Small intestine (tissue), 7 donors: ENCODE measurements at regions not wholly inside any gene's neighbourhood (a gene's known extent, or its start where the extent isn't known, plus 50 kb on each side); places are given as distances from the start of the nearest gene placed in this dataset.

Experiments used
- DNase-seq, 2 donors: peaks; one replicate each; pipeline versions ENCODE4 v3.0.0 to v3.0.0-alpha.2; 2013
- FAIRE-seq: peaks from 2 replicates; lab custom pipeline; 2012; peaks lifted over from hg19 to GRCh38; lab: Jason Lieb, UNC
- H3K27ac ChIP-seq, 3 donors: one replicate each; pipeline ENCODE4 v1.5.1; 2013; ENCODE audit warnings: low read length in 2 of 3, mild to moderate bottlenecking in 2 of 3, control low read depth in 1 of 3, inconsistent platforms in 1 of 3, low read depth in 1 of 3, moderate library complexity in 1 of 3
- H3K27me3 ChIP-seq, 3 donors: one replicate each; pipeline ENCODE4 v1.6.1; 2013; ENCODE audit warnings: low read length in 3 of 3, inconsistent platforms in 1 of 3; ENCODE audit not compliant: control insufficient read depth in 3 of 3, insufficient read depth in 3 of 3
- H3K36me3 ChIP-seq, 3 donors: one replicate each; pipeline ENCODE4 v1.6.1; 2013; ENCODE audit warnings: low read length in 3 of 3, inconsistent platforms in 1 of 3, low read depth in 1 of 3, mild to moderate bottlenecking in 1 of 3, moderate library complexity in 1 of 3; ENCODE audit not compliant: control insufficient read depth in 3 of 3, insufficient read depth in 2 of 3
- H3K4me1 ChIP-seq, 3 donors: one replicate each; pipeline ENCODE4 v1.6.1; 2013; ENCODE audit warnings: low read length in 2 of 3, inconsistent platforms in 1 of 3, low read depth in 1 of 3, mild to moderate bottlenecking in 1 of 3, moderate library complexity in 1 of 3; ENCODE audit not compliant: control insufficient read depth in 3 of 3, insufficient read depth in 2 of 3
- H3K4me3 ChIP-seq, 3 donors: one replicate each; pipeline ENCODE4 v1.5.1; 2013; ENCODE audit warnings: low read length in 3 of 3, control low read depth in 1 of 3, inconsistent platforms in 1 of 3, low read depth in 1 of 3, mild to moderate bottlenecking in 1 of 3, moderate library complexity in 1 of 3
- H3K9me3 ChIP-seq, 2 donors: one replicate each; pipeline ENCODE4 v1.6.1; 2013; ENCODE audit warnings: low read depth in 1 of 2, low read length in 1 of 2; ENCODE audit not compliant: control insufficient read depth in 2 of 2, insufficient read depth in 1 of 2
- WGBS, 3 donors: extraction: QIAGEN DNeasy Blood & Tissue Kit; methylation state at CpG; one replicate each; pipeline ENCODE4 v1.1.7; 2013; 5-methylcytosine and 5-hydroxymethylcytosine counted together
- donor health status: healthy with polysubstance abuse.
- donor health status: control.
- donor health status: control.
- donor health status: Bipolar disorder and iron deficiency.
- donor health status: healthy.

DNA sequence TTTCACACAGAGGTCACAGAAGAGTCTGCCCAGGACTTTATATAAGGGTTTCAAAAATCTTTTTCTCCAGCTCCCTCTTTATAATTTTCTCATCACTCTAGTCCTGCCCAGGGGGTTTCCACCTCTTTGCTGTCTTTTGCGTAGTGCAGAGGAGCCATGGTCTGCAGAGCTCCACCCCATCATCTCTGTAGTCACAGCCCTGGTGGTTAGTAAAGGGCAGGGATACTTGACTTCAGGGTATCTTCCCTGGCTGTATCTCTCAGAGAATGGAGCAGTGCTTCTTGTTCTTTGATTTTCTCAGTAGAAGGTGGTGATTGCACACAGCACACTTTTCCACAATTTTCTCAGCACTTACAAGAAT, 900.6 kb upstream of the COX7C start:
- Histone ChIP-seq H3K9me3 (no peaks in the 10 kb centered on the region), H3K4me1 (no peaks in the 10 kb centered on the region), H3K27me3 (no peaks in the 10 kb centered on the region), H3K27ac (no peak overlapping the region), H3K36me3 (no peaks in the 10 kb centered on the region), H3K4me3 (no peak overlapping the region)
- FAIRE-seq (no peak), DNase-seq (no peak)
- 71 to 95% (median 90%) methylated on average over 1 of the region's 1 CpG for WGBS, 3 donors

DNA sequence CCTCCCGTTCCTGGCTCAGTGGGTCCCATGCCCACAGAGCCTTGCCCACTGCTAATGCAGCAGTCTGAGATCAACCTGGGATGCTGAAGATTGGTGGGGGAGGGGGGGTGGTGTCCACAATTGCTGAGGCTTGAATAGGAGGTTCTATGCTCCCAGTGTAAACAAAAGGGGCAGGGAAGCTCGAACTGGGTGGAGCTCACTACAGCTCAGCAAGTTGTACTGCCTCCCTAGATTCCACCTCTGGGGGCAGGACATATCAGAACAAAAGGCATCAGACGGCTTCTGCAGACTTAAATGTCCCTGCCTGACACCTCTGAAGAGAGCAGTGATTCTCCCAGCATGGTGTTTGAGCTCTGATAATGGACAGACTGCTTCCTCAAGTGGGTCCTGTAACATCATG, 885.6 kb upstream of the COX7C start:
- Histone ChIP-seq H3K27ac (no peak overlapping the region), H3K36me3 (no peaks in the 10 kb centered on the region), H3K9me3 (peaks cover 0 to 5% of the 10 kb centered on the region in 2 donors), H3K4me3 (no peak overlapping the region), H3K27me3 (no peaks in the 10 kb centered on the region), H3K4me1 (no peaks in the 10 kb centered on the region)
- no peak for DNase-seq
- WGBS, 3 donors: 51 to 70% (median 54%) methylated on average over 3 of the region's 3 CpGs
- FAIRE-seq: no peak

DNA sequence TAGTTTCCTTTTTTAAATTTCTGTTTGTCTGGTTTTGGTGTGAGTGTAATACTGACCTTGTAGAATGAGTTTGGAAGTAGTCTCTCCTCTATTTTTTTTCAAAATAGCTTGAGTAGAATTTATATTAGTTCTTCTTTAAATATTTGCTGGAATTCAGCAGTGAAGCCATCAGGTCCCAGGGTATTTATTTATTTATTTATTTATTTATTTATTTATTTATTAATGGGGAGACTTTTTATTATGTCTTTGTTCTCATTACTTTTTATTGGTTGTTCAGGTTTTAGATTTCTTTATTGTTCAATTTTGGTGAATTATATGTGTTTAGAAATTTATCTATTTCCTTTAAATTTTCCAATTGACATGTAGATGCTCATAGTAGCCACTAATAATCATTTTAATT, 875.8 kb upstream of the COX7C start:
- Histone ChIP-seq H3K4me1 (no peaks in the 10 kb centered on the region), H3K36me3 (no peaks in the 10 kb centered on the region), H3K27ac (no peak overlapping the region), H3K4me3 (no peak overlapping the region), H3K9me3 (peaks cover 0 to 3% of the 10 kb centered on the region in 2 donors), H3K27me3 (no peaks in the 10 kb centered on the region)
- DNase-seq (no peak), FAIRE-seq (no peak)

DNA sequence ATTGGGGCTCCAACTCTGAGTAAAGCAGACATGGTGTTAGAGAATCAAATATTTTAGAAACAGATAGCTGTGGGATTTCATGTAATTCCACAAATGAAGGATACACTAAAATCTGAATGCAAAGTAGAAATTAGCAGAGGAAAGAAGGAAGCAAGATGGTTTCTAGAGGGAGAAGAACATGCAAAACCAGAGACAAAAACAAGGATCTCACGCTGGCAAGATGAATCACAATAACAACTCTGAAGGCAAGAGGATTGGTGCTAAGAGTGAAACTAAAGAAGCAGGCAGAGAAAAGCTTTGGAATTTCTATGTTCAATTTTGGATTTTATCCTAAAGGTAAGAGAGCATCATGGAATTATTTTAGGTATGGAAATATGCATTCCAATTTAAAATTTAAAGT, 857.2 kb upstream of the COX7C start:
- DNase-seq (no peak), FAIRE-seq (no peak)
- Histone ChIP-seq H3K27ac (no peak overlapping the region), H3K4me3 (no peak overlapping the region), H3K9me3 (peaks cover 0 to 8% of the 10 kb centered on the region in 2 donors), H3K27me3 (no peaks in the 10 kb centered on the region), H3K4me1 (no peaks in the 10 kb centered on the region), H3K36me3 (no peaks in the 10 kb centered on the region)
- 40 to 63% (median 50%) methylated on average over 1 of the region's 1 CpG for WGBS, 3 donors

DNA sequence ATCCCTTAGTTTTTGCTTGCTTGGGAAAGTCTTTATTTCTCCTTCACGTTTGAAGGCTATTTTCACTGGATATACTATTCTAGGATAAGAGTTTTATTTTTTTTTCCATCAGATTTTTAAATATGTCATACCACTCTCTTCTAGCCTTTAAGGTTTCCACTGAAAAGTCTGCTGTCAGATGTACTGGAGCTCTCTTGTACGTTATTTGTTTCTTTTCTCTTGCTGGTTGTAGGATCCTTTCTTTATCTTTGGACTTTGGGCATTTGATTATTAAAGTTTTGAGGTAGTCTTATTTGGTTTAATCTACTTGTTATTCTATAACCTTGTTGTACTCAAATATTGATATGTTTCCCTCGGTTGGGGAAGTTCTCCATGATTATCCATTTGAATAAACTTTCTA, 848.4 kb upstream of the COX7C start:
- no peak for FAIRE-seq
- 55 to 68% (median 60%) methylated on average over 3 of the region's 3 CpGs for WGBS, 3 donors

DNA sequence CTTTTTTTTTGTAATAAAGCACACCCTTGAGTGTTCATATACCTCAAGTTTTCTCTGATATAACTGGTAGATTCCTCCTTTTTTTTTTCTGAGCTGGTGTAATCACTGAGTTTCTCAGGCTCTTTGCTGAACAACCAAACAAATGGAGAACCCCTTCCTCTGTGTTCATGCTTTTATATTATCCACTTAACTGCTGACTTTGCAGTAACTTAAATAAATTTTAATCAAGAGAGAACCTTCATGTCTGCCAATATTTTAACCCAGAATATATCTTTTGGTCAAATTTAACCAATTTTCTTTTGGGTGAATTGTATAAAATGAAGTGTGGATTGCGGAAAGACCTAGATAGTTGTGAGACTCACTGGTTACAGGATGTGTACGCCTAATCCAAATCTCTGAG, 833.0 kb upstream of the COX7C start:
- DNase-seq: no peak
- no peak overlapping the region for H3K27ac ChIP-seq
- no peaks in the 10 kb centered on the region for H3K4me1 ChIP-seq
- H3K4me3 ChIP-seq: no peak overlapping the region
- no peak for FAIRE-seq
- 91 to 94% (median 93%) methylated on average over 2 of the region's 2 CpGs for WGBS, 3 donors
- H3K27me3 ChIP-seq: no peaks in the 10 kb centered on the region
- no peaks in the 10 kb centered on the region for H3K36me3 ChIP-seq
- no peaks in the 10 kb centered on the region for H3K9me3 ChIP-seq

More for the DNA sequence above, 848.4 kb upstream of the COX7C start:
- H3K36me3 ChIP-seq: no peaks in the 10 kb centered on the region
- no peak for DNase-seq
- H3K27me3 ChIP-seq: no peaks in the 10 kb centered on the region
- no peak overlapping the region for H3K27ac ChIP-seq
- no peak overlapping the region for H3K4me3 ChIP-seq
- H3K4me1 ChIP-seq: no peaks in the 10 kb centered on the region
- H3K9me3 ChIP-seq: peaks cover 0 to 6% of the 10 kb centered on the region in 2 donors

DNA sequence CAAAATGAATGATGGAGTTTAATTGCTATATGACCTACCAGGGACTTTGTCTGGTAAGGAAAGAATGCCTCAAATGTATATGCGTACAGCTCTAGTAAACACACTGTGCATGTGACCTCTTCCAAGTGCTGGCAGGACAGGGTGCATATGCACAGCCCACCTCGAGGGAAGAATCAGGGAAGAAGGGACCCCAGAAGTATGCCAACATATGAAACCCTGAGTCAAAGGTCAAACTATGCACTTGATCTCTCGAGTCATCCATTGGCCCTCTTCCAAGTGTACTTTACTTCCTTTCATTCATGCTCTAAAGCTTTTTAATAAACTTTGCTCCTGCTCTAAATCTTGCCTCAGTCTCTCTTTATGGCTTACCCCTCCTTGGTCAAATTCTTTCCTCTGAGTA, 804.6 kb upstream of the COX7C start:
- H3K36me3 ChIP-seq: no peaks in the 10 kb centered on the region
- H3K27ac ChIP-seq: no peak overlapping the region
- no peak overlapping the region for H3K4me3 ChIP-seq
- no peaks in the 10 kb centered on the region for H3K27me3 ChIP-seq
- peak; percentile 28 to 77 for DNase-seq
- no peaks in the 10 kb centered on the region for H3K4me1 ChIP-seq
- WGBS, 3 donors: 22 to 39% (median 37%) methylated on average over 3 of the region's 3 CpGs
- H3K9me3 ChIP-seq: no peaks in the 10 kb centered on the region
- FAIRE-seq: no peak

DNA sequence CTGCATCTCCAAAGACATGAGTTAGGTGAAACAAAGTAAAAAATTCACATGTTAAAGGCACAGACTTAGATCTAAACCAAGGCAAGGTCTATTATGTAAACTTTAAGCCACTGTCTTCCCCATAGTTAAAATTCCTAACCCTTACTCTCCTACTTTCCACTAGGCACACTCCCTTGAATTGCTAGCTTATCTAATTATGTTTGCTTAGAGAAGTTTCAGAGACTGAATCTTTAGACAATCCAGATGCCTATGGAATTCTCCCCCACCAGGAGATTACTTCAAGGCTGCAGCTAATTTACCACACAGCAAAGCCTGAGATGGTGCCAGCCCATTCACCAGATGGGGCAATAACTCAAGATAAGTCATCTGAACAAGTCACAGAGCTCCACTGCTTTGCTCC, 803.1 kb upstream of the COX7C start:
- H3K27me3 ChIP-seq: no peaks in the 10 kb centered on the region
- no peaks in the 10 kb centered on the region for H3K36me3 ChIP-seq
- no peak for FAIRE-seq
- H3K27ac ChIP-seq: no peak overlapping the region
- no peaks in the 10 kb centered on the region for H3K9me3 ChIP-seq
- H3K4me1 ChIP-seq: no peaks in the 10 kb centered on the region
- peak; percentile 10 to 59 for DNase-seq
- no peak overlapping the region for H3K4me3 ChIP-seq

DNA sequence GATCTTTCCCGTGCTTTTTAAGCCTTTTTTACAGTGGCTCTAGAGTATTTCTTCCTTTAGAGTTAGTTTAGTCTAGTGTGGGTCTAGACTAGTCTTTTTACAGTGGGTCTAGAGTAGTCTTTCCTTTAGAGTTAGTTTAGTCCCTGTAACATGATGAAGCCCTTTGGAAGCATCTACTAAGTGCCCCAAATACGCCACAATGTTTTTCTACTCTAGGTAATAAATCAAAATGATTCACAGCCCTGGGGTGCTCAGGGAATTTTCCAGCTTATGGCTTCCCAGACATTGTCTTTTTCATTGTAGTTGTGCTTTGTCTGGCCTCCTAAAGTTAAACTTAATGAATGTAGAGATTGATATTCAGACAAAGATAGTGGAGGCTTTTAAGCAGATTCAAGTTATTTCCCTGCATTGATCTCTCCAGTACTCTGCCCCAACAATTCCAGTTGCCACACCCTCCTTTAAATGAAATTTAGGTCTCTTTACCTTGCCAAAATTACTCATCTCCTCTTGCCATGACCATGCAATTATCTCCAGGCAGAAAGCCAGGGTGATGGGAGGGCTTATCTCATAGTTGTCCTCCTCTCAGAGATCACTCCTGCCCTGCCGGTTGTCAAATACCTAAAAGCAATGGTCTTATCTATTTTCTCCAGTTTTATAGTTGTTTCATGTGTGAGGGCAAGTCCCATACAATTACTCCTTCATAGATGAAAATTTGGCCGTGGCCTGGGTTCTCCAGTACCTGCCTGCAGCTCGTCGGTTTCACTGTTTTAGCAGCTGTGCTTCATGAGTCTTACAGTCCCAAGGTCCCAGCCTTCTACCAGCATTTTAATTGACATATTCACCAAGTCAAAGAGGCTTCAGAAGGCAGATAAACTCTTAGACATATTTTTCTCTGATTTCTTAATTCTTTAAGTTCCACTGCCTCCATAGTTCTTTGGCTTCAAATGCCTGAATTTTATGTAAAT, 794.0 kb upstream of the COX7C start:
- Histone ChIP-seq H3K36me3 (no peaks in the 10 kb centered on the region), H3K9me3 (no peaks in the 10 kb centered on the region), H3K4me3 (no peak overlapping the region), H3K27ac (no peak overlapping the region), H3K27me3 (no peaks in the 10 kb centered on the region), H3K4me1 (no peaks in the 10 kb centered on the region)
- 44 to 63% (median 60%) methylated on average over 6 of the region's 6 CpGs for WGBS, 3 donors
- FAIRE-seq: no peak
- DNase-seq: no peak
